Keratinocyte (primary cell): ENCODE measurements at regions not wholly inside any gene's neighbourhood (a gene's known extent, or its start where the extent isn't known, plus 50 kb on each side); places are given as distances from the start of the nearest gene placed in this dataset.

Experiments used
- DNase-seq: peaks from one replicate; pipeline ENCODE4 v3.0.0-alpha.2; 2011; ENCODE audit warnings: low read depth, missing footprints, low spot score
- FAIRE-seq: peaks from 2 replicates; lab custom pipeline; 2011; peaks lifted over from hg19 to GRCh38; lab: Jason Lieb, UNC
- H2AFZ ChIP-seq: 2 replicates; pipeline ENCODE4 v1.6.0; 2012; ENCODE audit warnings: low read length, control low read depth, inconsistent platforms; ENCODE audit not compliant: control insufficient read depth
- H3K27ac ChIP-seq: 2 replicates; pipeline ENCODE4 v1.5.1; 2011; ENCODE audit warnings: low read length; ENCODE audit not compliant: control insufficient read depth, insufficient read depth
- H3K27me3 ChIP-seq: 3 replicates; pipeline ENCODE4 v1.6.0; 2011; ENCODE audit warnings: low read length; ENCODE audit not compliant: control insufficient read depth, insufficient read depth; ENCODE audit errors: extremely low read depth
- H3K36me3 ChIP-seq, 2 experiments: 2 replicates in 1 of 2; 3 replicates in 1 of 2; pipeline ENCODE4 v1.5.1; 2011; ENCODE audit warnings: low read length in 2 of 2, mild to moderate bottlenecking in 1 of 2; ENCODE audit not compliant: control insufficient read depth in 2 of 2, insufficient read depth in 2 of 2; ENCODE audit errors: extremely low read depth in 1 of 2
- H3K4me1 ChIP-seq: 3 replicates; pipeline ENCODE4 v1.5.1; 2011; ENCODE audit warnings: low read length; ENCODE audit not compliant: control insufficient read depth, insufficient read depth; ENCODE audit errors: extremely low read depth
- H3K4me2 ChIP-seq: 3 replicates; pipeline ENCODE4 v1.6.0; 2011; ENCODE audit warnings: low read depth, low read length; ENCODE audit not compliant: control insufficient read depth, insufficient read depth; ENCODE audit errors: extremely low read depth
- H3K4me3 ChIP-seq, 3 experiments: fragments of 200-600 bp in 1 of 3; sonication (generic) in 1 of 3; 2 replicates in 2 of 3; 3 replicates in 1 of 3; pipeline ENCODE4 v1.5.1; 2011 to 2016; ENCODE audit warnings: low read length in 3 of 3, mild to moderate bottlenecking in 3 of 3, control low read depth in 2 of 3, inconsistent platforms in 1 of 3, low read depth in 1 of 3, mixed read lengths in 1 of 3, mixed run types in 1 of 3, moderate library complexity in 1 of 3; ENCODE audit not compliant: control insufficient read depth in 2 of 3, insufficient read depth in 2 of 3; ENCODE audit errors: extremely low read depth in 1 of 3
- H3K79me2 ChIP-seq: 2 replicates; pipeline ENCODE4 v1.6.0; 2012; ENCODE audit warnings: low read length; ENCODE audit not compliant: control insufficient read depth, insufficient read depth
- H3K9ac ChIP-seq: 3 replicates; pipeline ENCODE4 v1.6.0; 2011; ENCODE audit warnings: low read length; ENCODE audit not compliant: control insufficient read depth, insufficient read depth; ENCODE audit errors: extremely low read depth
- H3K9me1 ChIP-seq: 3 replicates; pipeline ENCODE4 v1.6.0; 2011; ENCODE audit warnings: low read length; ENCODE audit not compliant: control insufficient read depth, insufficient read depth; ENCODE audit errors: extremely low read depth
- H3K9me3 ChIP-seq: 2 replicates; pipeline ENCODE4 v1.5.1; 2012; ENCODE audit warnings: low read depth, low read length; ENCODE audit not compliant: control insufficient read depth
- H4K20me1 ChIP-seq: 3 replicates; pipeline ENCODE4 v1.6.0; 2011; ENCODE audit warnings: low read length; ENCODE audit not compliant: control insufficient read depth, insufficient read depth; ENCODE audit errors: extremely low read depth
- EZH2 ChIP-seq: IDR thresholded peaks from one replicate; pipeline ENCODE4 v1.6.1; 2012; ENCODE audit warnings: inconsistent platforms, mild to moderate bottlenecking, low read length, moderate library complexity
- dilution Hi-C: fragments of 300-500 bp; cut with MboI; formaldehyde crosslinking; loops from one replicate; pipeline ENCODE4 v1.7.0; 2020; ENCODE audit warnings: low sequenced_read_pairs; ENCODE audit not compliant: extremely low pct_ligation_motif_present
- TF ChIP-seq, protein P1 (sequence below), 3 experiments: IDR thresholded peaks in 1 of 3; conservative IDR thresholded peaks in 1 of 3; optimal IDR thresholded peaks in 1 of 3; 2 replicates in 2 of 3; 3 replicates in 1 of 3; pipeline versions ENCODE3 to v1.5.1; 2011; ENCODE audit warnings: low read length in 3 of 3, mild to moderate bottlenecking in 3 of 3, moderate library complexity in 2 of 3, control low read depth in 1 of 3, inconsistent platforms in 1 of 3; ENCODE audit not compliant: insufficient read depth in 2 of 3; ENCODE audit errors: extremely low read depth in 1 of 3

DNA sequence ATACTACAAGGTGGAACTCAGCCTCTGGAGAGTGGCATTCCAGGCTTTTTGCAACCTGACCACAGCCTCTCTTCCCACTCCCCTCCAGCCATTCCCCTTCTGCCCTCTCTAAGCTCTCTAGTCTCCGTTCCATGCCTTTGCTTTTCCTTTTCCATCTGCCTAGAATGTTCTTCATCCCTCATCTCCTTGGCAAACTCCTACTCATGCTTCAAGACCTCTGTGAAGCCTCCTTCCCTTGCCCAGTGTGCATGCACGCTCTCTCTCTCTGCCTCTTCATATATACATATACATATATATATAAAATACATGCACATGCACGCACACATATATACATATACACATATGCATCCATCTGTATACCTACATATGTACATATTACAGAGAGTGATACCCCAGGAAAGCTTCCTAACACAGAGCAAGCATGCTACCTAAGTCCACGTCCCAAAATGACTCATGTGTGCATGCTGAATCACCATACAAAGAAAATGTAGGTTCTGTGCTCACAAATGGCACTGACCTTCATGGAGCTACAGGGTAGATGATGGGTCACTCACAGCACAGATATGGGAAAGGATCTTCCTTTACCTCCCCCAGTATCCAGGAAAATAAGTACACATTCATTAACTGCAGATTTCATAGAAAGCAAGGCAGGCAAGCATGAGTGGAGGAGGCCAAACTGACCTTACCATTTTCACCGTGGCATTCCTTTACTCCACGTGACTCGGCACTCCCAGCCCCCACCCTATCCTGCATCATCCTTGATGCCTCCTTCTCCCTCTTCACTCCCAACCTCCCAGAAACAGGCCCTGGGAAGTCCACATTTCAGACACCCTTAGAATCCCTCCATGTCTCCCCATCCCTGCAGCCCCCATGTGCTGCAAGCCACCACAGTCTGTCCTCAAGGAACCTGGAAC is 238.4 kb upstream of the ZMIZ1 start:
- no peaks in the 10 kb centered on the region for H3K79me2 ChIP-seq
- no peak overlapping the region for H3K27ac ChIP-seq
- no peak overlapping the region for H3K4me3 ChIP-seq
- no peaks in the 10 kb centered on the region for H4K20me1 ChIP-seq
- FAIRE-seq (no peak), DNase-seq (no peak)
- H3K4me2 ChIP-seq: no peak overlapping the region
- H3K36me3 ChIP-seq: no peaks in the 10 kb centered on the region
- no peak overlapping the region for H3K9ac ChIP-seq
- TF ChIP-seq EZH2: no peak
- TF ChIP-seq, protein P1, sequence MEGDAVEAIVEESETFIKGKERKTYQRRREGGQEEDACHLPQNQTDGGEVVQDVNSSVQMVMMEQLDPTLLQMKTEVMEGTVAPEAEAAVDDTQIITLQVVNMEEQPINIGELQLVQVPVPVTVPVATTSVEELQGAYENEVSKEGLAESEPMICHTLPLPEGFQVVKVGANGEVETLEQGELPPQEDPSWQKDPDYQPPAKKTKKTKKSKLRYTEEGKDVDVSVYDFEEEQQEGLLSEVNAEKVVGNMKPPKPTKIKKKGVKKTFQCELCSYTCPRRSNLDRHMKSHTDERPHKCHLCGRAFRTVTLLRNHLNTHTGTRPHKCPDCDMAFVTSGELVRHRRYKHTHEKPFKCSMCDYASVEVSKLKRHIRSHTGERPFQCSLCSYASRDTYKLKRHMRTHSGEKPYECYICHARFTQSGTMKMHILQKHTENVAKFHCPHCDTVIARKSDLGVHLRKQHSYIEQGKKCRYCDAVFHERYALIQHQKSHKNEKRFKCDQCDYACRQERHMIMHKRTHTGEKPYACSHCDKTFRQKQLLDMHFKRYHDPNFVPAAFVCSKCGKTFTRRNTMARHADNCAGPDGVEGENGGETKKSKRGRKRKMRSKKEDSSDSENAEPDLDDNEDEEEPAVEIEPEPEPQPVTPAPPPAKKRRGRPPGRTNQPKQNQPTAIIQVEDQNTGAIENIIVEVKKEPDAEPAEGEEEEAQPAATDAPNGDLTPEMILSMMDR (optimal IDR thresholded peaks at IDR 0.05 in 1 of 3, IDR thresholded peaks at IDR 0.05 in 1 of 3, conservative IDR thresholded peaks at IDR 0.05 in 1 of 3; ENCODE audit: extremely low read depth in 1 of 3, insufficient read depth in 2 of 3, low read length in 3 of 3): no peak
- no peaks in the 10 kb centered on the region for H3K9me1 ChIP-seq
- H3K4me1 ChIP-seq: no peaks in the 10 kb centered on the region
- H3K27me3 ChIP-seq: peaks cover 3% of the 10 kb centered on the region
- dilution Hi-C loops: no loop called here
- no peak overlapping the region for H2AFZ ChIP-seq
- H3K9me3 ChIP-seq: no peaks in the 10 kb centered on the region

DNA sequence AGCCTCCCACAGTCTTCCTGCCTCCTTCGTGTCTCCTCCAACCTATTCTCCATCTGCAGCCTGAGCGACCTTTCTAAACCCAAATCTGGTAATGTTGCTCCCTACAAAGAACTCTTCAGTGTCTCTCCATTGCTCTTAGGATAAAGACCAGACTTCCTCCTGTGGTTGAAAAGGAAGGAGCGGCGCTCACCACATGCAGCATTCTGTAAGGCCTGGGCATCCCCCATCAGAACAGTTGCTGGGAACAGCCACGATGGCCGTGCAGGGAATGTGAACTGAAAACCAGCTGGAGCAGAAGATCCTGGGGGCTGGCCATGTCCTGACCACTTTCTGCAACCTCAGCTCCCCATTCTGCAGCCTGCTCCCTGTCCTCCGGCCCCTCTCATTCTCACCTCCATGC is 237.8 kb upstream of the ZMIZ1 start:
- Histone ChIP-seq H3K27ac (no peak overlapping the region), H3K4me1 (no peaks in the 10 kb centered on the region), H3K4me3 (no peak overlapping the region), H3K9ac (no peak overlapping the region), H3K4me2 (no peak overlapping the region), H2AFZ (no peak overlapping the region), H3K9me1 (no peaks in the 10 kb centered on the region), H3K79me2 (no peaks in the 10 kb centered on the region), H3K9me3 (no peaks in the 10 kb centered on the region), H3K36me3 (no peaks in the 10 kb centered on the region), H3K27me3 (peaks cover 3% of the 10 kb centered on the region), H4K20me1 (no peaks in the 10 kb centered on the region)
- FAIRE-seq: no peak
- DNase-seq: no peak
- dilution Hi-C loops: no loop called here
- no peak for TF ChIP-seq EZH2
